Breast epithelium (tissue), 3 donors: ENCODE measurements at regions not wholly inside any gene's neighbourhood (a gene's known extent, or its start where the extent isn't known, plus 50 kb on each side); places are given as distances from the start of the nearest gene placed in this dataset.

ENCODE experiments used
- CTCF ChIP-seq, 3 donors: fragments of 450-650 bp; IDR thresholded peaks; one replicate each; pipeline ENCODE4 v1.5.1; 2016 to 2017; ENCODE audit warnings: antibody characterized with exemption in 3 of 3, mild to moderate bottlenecking in 3 of 3, moderate library complexity in 3 of 3
- POLR2A ChIP-seq: fragments of 450-650 bp; IDR thresholded peaks from one replicate; pipeline ENCODE4 v1.6.1; 2016; ENCODE audit warnings: antibody characterized with exemption, mild to moderate bottlenecking, moderate library complexity
- POLR2AphosphoS5 ChIP-seq, 3 donors: sonication (generic); formaldehyde crosslinking; IDR thresholded peaks; one replicate each; pipeline ENCODE4 v1.6.1; 2017; ENCODE audit warnings: antibody characterized with exemption in 3 of 3

- TF ChIP-seq CTCF (IDR thresholded peaks at IDR 0.05) = no peak
- TF ChIP-seq POLR2A = no peak
- TF ChIP-seq POLR2AphosphoS5 (IDR thresholded peaks at IDR 0.05) = no peak
Measured at GRCh38 chr9:108463932-108464606, 391.7 kb downstream of the ACTL7B start.
